NCI-H460 (cell line): ENCODE measurements at regions not wholly inside any gene's neighbourhood (a gene's known extent, or its start where the extent isn't known, plus 50 kb on each side); places are given as distances from the start of the nearest gene placed in this dataset.
"Not testable (repeated sequence)": the region's sequence is repeated elsewhere in the genome, so short reads cannot be mapped to it uniquely, and the experiment has no call there.

Experiments
- DNase-seq: peaks from one replicate; pipeline ENCODE4 v3.0.0-alpha.2; 2016; ENCODE audit warnings: low read depth; ENCODE audit errors: extremely low read depth

DNA sequence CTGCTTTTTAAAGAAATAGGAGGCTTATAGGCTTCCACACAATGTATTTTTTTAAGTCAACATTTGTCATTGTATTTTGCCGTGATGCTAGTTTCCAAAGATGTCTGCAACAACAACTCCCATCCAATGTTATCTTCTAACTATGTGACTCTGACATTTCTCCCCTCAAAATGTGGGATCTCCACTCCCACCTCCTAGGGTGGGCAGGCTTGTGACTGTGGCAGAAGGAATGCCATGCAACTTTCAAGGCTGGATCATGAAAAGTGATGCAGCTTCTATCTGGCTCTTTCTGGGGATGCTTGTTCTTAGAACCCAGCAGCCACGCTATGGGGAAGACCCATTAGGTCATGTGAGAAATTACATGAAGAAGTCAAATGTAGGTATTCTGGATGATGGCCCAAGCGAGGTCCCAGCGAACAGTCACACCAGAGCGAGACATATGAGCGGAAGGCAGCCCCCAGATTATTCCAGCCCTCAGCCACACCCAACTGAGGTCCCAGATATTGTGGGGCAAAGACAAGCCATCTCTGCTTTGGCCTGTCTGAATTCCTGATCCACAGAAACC lies 124.3 kb downstream of the BDH1 start:
- DNase-seq, result no peak

DNA sequence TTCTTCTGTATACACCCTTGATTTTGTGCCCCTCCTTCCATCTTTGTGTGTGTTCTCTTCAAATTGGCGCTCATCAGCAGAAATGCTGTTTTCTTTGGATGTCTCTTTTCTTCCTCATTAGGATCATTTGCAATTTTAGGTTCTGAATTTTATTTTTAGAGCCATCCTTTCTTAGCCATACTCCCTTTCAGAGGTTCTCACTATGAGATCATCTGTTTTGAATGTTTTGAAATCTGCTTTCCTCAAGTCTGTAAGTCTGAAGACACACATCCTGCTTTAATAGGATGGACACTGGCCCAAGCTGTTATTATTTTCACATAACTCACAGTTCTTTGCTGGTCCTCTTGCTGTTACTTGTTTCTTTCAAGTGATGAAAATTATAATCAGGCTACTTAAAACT lies 124.8 kb downstream of the BDH1 start:
- DNase-seq, result no peak

DNA sequence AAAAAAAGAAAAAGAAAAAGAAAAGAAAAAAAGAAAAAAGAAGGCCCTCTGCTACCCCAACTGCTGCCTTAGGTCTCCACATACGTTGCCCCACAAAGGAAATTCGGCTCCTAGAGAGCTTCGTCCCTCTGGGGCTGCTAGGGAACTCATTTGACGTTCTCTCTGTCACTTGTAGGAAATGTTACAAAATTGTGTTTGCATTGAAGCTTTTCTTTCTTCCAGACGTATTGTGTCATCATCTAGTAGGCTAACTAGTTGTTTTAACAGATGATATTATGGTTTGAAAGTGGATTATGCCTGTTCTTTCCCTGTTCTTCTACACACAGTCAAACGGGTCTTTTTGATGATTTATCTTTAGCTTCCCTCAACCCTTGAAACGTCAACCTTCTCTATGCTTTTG lies 125.3 kb downstream of the BDH1 start:
- no peak for DNase-seq

DNA sequence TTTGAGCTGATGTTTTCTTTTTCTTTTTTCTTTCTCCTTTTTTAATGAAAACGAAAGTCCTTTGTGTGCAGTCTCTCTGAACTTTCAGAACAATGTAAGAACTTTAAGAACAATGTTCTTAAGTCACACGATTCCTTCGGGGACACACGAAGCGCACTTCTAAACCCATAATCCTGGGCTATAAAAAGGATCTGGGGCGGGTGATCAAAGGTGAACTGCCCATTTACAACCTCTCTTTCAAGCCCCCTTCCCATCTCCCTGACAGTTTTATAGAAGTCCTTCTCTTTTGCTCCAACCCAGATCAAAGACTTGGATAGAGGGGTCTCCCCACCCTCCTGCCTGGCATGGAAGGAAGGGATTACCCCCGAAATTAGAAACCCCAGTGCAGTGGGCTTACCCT lies 126.8 kb downstream of the BDH1 start:
- no peak for DNase-seq

DNA sequence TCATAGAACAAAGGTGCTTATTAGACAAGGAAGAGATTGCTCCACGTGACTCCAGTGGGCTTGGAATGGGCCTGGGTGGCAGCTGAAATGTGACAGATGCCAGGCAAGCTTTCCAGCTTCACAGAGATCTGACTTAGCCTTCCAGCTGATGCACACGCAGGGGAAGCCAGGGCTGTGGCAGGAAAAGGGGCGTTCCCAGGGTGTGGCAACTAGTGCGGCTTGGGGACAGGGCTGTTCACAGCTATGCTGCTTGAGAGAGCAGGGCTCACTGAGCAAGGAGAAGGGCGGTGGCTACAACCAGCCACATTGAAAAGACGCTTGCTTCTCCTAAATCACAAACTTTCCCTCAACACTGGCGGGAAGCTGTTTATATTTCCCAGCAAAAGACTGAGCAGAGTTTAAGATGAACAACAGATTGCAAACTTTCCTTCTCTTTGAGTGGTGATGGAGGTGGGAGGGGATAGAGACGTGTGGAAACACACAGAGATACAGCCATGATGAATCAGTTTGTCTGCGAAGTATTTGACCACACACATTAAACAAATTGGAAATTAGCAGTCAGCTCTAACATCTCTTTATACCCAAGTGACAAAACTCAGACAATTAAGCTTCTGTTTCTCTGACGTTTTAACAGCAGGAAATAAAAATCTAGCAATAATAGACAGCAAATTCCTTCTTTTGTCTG lies 127.5 kb downstream of the BDH1 start:
- peak; percentile 52 for DNase-seq

DNA sequence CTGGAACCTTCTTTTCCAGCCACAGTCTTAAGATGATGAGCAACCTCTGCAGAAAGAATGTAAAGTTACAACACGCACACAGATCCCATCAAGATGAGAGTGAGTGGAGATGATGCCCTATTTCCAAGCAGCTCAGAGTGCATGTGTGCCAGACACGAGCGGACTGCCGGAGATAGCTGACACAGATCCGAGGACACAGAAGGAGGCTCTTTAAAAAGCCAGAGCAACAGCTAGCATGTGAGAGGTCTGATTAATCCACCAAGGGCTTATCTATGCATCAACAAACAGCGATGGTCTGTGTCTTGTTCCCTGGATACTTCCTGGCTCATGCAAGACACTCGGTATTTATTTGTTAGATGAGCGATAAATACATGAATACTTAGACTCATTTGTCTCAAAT lies 128.6 kb upstream of the DLG1 start:
- no peak for DNase-seq

DNA sequence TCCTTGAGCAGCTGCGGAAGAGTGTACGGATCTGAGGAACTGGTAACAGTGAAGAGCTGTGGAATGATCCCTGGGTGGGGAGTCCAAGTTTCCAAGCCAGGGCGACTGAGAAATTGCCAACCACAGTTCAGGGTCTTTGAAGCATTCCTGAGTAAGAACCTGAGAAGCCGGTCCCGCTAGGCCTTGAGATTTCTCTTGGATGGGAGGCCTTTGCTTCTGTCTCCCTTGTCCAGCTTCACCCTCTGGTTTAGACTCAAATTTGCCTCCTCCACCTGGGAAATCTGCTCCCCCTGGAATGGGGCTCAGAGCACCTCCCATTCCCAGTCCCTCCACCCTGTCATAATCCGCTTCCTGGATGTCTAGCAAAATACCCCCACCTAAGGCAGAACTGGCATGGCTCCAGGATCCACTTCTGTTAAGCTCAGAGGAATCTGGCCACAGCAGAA lies 127.7 kb upstream of the DLG1 start:
- DNase-seq, result no peak

DNA sequence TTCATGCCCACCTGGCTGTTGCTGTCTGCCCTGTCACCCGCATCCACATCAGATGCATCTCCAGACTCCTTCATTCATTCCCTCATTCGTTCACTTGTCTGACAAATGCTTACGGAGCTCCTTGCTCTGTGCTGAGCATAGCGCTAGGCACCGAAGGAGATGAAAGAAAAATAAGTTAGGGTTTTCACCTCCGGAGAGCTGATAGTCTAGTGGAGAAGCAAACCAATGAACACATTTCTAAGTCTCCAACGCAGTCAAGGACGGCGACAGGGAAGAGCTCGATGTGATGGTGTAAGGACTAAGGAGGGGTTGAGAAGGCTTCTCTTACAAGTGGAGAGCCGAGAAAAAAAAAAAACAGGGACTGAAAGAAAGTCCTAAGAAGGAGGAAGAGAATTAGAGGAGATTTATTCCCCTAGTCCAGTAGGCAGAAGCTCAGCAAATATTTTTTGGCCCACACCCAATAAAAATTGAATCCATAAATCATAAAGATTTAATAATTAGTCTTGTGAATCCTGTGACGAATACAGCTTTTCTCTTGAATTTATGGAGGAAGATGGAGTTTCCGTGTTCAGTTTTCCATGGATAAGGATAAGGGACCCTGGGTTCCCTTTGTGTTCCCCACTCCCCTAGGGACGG lies 127.2 kb upstream of the DLG1 start:
- no peak for DNase-seq

DNA sequence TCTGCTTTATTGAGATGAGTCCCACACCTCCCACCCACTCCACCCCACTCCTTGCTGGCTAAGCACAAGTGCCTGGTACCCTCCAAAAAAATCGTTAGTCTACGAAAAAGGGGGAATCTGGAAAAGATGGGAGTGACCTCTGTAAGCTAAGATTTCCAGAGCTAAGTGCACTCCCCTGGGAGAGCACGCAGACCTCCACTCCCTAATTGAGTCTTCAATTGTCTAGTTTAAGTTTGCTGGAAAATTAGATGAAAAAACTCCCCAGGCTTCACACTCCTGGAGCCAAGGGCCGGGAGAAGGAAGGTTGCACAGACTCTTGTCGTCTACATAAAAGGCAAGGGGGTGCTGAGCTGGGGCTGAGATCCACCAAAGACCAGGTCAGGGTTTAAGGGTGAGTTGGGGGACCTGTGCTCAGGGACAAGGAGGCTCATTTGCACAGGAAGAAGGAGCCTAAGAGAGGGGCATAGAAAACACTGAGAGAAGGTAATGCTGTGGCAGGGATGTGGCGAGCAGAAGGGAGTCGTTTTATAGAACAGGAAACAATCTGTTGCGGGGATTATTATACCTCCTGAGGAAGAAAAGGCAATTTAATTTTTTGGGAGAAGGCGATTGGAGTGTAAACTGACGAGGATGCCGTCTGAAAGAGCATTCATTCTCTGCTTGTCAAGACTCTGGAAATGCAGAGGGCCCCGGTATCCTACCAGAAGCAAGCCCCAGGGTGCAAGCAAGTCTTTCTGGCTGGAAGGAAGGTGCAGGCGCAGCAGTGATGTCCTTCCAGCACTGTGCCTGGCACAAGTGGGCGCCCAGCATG lies 126.5 kb upstream of the DLG1 start:
- no peak for DNase-seq

DNA sequence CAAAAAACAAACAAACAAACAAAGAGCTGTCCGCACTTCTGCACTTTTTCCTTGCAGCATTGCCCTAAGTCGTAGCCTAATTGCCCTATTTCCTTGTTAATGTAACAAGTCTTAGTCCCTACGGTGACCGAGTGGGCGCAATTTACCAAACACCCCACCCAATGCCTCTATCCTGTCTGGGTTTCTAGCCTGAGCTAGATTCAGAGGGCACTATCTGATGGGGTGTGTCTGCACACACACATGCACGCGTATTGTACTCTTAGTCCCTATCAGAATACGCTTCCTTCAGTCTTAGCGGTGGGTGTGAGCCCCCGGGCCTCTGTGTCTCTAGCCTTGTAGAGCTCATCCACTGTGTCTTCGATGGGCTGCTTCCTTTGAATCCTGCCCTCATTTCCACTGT lies 125.9 kb upstream of the DLG1 start:
- no peak for DNase-seq

DNA sequence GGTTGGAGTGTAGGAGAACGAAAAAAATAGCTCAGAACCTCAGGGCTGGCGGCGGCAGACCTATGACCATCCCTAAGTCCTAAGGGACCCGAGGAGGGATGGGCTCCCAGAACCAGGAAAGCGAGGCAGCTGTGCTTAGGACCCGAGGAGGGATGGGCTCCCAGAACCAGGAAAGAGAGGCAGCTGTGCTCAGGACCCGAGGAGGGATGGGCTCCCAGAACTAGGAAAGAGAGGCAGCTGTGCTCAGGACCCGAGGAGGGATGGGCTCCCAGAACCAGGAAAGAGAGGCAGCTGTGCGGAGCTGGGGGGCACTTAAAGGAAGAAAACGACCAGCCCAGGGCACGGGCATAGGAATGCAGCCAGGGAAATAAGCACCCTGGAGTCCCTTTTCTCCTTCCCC lies 125.0 kb upstream of the DLG1 start:
- DNase-seq, result no peak

DNA sequence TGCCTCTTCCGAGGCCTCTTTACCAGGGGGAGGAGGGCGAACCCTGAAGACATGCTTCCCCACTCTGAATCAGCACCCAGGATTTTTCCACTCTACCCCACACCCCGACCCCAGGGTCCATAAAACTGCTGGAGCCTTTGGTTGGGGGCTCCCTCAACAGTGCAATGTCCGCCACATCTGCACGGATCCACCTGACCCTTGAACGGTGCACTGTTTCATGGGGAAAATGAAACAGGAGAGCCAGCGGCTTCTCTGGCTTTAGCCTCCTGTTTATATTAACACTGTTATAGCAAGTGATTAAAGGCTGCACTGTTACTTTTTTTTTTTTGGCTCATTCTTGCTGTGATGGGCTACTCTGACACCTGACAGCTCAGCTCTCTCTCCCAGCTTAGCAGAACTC lies 124.1 kb upstream of the DLG1 start:
- DNase-seq, result no peak

DNA sequence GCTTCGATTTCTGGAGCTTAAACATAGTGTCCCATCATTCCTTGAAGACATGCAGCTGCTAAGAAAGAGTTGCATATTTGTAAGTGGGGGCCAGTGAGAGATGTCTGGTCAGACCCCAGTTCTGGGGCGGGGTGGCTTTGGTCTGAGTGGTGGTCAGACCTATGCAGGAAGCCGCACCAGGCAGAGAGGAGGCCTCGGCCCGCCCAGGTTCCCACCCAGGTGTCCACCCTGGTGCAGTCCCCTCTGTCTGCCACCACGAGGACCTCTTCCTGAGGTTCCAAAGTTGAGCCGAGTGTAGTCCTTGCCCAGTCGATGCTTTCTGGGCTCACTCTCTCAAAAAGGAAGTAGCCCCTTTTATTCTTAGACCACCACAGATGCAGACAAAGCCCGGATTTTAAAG lies 122.6 kb upstream of the DLG1 start:
- DNase-seq, result no peak

DNA sequence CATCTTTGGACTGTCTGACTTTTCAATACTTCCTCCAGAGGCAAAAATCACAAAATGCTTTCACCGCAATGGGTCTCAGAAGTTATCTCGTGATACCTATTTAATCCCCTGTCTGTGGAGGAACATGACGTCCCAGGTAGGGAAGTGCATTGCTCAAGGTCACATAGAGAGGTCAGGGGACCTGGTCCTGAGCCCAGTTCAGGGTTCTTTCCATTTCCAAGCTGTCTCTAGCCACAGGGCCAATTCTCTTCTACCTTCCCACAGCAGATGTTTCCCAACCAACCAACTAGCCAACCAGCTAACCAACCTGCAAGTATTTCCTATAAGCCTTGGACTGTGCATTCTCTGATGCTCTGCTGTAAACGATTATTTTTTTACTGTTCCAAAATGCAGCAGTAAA lies 122.2 kb upstream of the DLG1 start:
- no peak for DNase-seq

DNA sequence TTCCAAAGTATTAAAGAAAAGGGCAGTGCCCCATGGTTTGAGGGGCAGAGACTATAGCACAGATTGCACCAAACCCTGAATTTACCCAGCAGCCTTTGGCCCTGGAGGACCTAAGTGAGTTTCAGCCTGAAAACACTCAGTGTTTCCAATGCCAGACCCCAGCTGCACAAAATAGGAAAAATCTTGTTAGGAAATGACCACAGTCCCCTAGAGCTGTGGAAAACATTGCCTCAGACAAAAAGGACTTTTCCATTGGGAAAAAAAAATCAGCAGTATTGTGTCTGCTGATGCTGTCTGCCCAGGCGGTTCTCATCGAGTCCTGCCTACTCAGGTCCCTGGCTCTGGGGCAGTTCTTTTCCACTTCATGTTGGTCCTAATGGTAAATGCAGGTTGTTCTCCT lies 121.7 kb upstream of the DLG1 start:
- no peak for DNase-seq

DNA sequence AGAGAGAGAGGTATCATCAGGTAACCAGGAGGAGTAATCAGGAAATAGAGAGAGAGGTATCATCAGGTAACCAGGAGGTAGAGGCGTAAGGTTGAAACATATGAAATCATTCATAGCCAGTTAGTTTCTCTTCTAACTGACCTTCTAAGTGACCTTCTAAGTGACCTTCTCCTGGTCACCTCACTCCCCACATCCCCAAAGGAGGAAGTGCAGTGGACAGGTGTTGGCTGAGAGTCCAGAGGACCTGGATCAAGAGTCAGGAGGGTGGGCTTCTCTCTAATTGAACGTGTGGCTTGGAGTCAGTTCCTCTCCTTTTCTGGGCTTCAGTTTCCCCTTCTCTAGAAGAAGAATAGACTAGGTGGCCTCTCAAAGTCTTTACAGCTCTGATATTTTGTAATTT lies 121.3 kb upstream of the DLG1 start:
- no peak for DNase-seq

DNA sequence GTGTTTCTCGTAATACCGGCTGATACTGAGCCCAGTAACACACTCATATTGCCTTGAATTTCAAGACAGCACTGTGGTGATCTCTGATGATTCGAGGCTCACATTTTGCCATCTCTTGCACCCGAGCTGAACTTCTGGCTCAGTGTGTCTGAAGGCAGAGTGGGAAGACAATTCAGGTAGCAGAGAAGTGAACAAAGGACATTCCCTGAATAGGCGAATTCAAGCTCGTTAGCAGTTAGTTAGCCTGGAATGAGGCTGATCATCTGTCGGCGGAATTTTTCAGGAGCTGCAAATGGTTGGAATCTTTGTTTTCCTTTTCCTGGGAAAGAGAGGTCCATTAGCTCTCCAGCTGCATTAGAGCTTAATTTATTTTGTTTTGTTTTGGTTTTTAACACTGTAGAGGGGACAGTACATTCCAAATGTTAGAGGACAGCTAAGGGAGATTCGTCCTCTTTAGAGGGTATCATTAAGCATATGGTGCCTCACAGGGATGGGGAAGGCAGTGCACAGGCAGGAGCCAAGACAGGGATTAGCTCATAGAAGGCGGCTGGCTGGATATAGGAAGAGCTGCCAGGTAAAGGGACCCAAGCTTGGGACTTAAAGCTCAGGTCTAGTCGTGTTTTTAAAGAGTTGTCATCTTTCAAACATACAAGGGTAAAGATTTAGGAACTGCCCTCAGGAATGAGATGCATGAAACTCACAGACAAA lies 119.7 kb upstream of the DLG1 start:
- no peak for DNase-seq

DNA sequence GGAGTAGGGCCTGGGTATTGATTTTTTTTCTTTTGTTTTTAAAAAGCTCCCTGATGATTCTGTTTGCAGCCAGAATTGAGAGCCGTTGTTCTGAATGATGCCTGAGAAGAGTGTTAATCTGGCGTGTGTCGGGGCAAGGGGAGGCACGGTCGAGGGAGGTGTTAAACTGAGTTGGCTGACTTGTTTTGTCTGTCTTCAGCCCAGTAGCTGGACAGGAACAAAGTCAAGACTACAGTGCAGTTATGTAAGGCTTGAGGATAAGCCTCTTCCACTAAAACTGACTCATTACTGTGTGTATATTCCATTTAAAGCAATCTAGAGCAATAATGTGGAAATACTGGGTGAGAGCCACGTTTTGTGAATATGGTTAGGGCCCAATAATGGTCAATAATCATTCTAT lies 119.0 kb upstream of the DLG1 start:
- no peak for DNase-seq

DNA sequence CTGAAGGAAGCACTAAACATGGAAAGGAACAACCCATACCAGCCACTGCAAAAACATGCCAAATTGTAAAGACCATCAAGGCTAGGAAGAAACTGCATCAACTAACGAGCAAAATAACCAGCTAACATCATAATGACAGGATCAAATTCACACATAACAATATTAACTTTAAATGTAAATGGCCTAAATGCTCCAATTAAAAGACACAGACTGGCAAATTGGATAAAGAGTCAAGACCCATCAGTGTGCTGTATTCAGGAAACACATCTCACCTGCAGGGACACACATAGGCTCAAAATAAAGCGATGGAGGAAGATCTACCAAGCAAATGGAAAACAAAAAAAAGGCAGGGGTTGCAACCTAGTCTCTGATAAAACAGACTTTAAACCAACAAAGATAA lies 113.5 kb upstream of the DLG1 start:
- DNase-seq, result not testable (repeated sequence)

DNA sequence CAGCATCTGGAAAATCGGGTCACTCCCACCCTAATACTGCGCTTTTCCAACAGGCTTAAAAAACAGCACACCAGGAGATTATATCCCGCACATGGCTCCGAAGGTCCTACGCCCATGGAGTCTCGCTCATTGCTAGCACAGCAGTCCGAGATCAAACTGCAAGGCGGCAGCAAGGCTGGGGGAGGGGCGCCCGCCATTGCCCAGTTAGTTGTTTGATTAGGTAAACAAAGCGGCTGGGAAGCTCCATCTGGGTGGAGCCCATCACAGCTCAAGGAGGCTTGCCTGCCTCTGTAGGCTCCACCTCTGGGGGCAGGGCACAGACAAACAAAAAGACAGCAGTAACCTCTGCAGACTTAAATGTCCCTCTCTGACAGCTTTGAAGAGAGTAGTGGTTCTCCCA lies 111.8 kb upstream of the DLG1 start:
- not testable (repeated sequence) for DNase-seq
